ENCODE measurements at regions not wholly inside any gene's neighbourhood (a gene's known extent, or its start where the extent isn't known, plus 50 kb on each side); places are given as distances from the start of the nearest gene placed in this dataset.

DNA sequence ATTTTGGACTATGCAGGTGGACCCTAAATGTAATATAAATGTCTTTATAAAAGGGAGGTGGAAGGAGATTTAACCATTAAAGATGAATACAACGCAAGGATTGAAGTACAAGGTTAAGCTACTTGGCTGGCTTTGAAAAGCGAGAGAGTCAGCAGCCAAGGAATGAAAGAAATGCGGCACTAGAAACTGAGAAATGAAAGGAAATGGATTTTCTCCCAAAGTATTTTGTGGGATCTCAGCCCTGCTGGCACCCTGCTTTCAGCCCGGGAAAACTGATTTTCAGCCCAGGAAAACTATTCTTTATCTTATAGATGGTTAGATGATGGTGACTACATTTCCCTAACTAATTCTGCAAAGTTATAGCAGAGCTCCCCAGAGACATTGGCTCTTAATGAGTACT, 1349.6 kb upstream of the C9orf72 start:
- no peak for TF ChIP-seq CTCF (IDR thresholded peaks at IDR 0.05; ENCODE audit: borderline replicate concordance)
- Histone ChIP-seq H3K27ac (replicated peaks) (no peak overlapping the region), H3K9me3 (replicated peaks) (no peaks in the 10 kb centered on the region), H3K4me3 (no peak overlapping the region), H3K27me3 (ENCODE audit: low read depth) (no peaks in the 10 kb centered on the region), H3K4me1 (no peaks in the 10 kb centered on the region), H3K36me3 (no peaks in the 10 kb centered on the region)
- intact Hi-C loops (cut with micrococcal nuclease): no loop called here
- DNase-seq: no peak

GRCh38 chr9:28923351-28923750, 1350.1 kb upstream of the C9orf72 start:
- H3K9me3 ChIP-seq (replicated peaks): no peaks in the 10 kb centered on the region
- intact Hi-C loops (cut with micrococcal nuclease): no loop called here
- H3K36me3 ChIP-seq: no peaks in the 10 kb centered on the region
- no peak overlapping the region for H3K4me3 ChIP-seq
- no peak overlapping the region for H3K27ac ChIP-seq (replicated peaks)
- no peaks in the 10 kb centered on the region for H3K4me1 ChIP-seq
- no peaks in the 10 kb centered on the region for H3K27me3 ChIP-seq (ENCODE audit: low read depth)
- no peak for TF ChIP-seq CTCF (IDR thresholded peaks at IDR 0.05; ENCODE audit: borderline replicate concordance)
- DNase-seq: no peak

GRCh38 chr9:28925157-28925556, 1351.9 kb upstream of the C9orf72 start:
- Histone ChIP-seq H3K36me3 (no peaks in the 10 kb centered on the region), H3K4me1 (no peaks in the 10 kb centered on the region), H3K9me3 (replicated peaks) (no peaks in the 10 kb centered on the region), H3K27ac (replicated peaks) (no peak overlapping the region), H3K4me3 (no peak overlapping the region), H3K27me3 (ENCODE audit: low read depth) (no peaks in the 10 kb centered on the region)
- intact Hi-C loops (cut with micrococcal nuclease): no loop called here
- DNase-seq: no peak
- no peak for TF ChIP-seq CTCF (IDR thresholded peaks at IDR 0.05; ENCODE audit: borderline replicate concordance)

DNA sequence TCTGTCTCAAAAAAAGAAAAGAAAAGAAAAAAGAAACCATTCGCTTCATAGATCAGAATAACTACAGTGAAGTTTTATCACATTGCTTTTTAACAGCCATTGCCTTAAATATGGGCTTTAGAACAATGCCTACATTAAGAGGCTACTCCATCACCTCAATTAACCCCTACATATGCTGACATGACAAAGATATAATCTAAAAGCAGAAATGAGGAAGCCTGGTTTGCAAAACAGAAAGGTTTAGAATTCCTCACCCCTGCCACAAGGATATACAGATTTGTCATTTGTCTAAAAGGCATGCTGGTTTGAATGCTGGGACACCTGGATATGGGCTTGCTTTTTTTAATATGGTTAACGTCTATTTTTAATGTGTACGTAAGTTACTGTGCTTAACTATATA, 1353.0 kb upstream of the C9orf72 start:
- Histone ChIP-seq H3K36me3 (no peaks in the 10 kb centered on the region), H3K9me3 (replicated peaks) (no peaks in the 10 kb centered on the region), H3K4me1 (no peaks in the 10 kb centered on the region), H3K27me3 (ENCODE audit: low read depth) (no peaks in the 10 kb centered on the region), H3K4me3 (no peak overlapping the region), H3K27ac (replicated peaks) (no peak overlapping the region)
- no peak for DNase-seq
- intact Hi-C loops (cut with micrococcal nuclease): no loop called here
- no peak for TF ChIP-seq CTCF (IDR thresholded peaks at IDR 0.05; ENCODE audit: borderline replicate concordance)

GRCh38 chr9:28927691-28928090, 1354.4 kb upstream of the C9orf72 start:
- Histone ChIP-seq H3K27ac (replicated peaks) (no peak overlapping the region), H3K4me3 (no peak overlapping the region)

More at GRCh38 chr9:28927691-28928090, 1354.4 kb upstream of the C9orf72 start:
- H3K27me3 ChIP-seq (ENCODE audit: low read depth): no peaks in the 10 kb centered on the region
- no peaks in the 10 kb centered on the region for H3K9me3 ChIP-seq (replicated peaks)
- no peak for DNase-seq
- intact Hi-C loops (cut with micrococcal nuclease): no loop called here
- no peak for TF ChIP-seq CTCF (IDR thresholded peaks at IDR 0.05; ENCODE audit: borderline replicate concordance)
- H3K4me1 ChIP-seq: no peaks in the 10 kb centered on the region
- H3K36me3 ChIP-seq: no peaks in the 10 kb centered on the region

Measured in left ventricle myocardium inferior (tissue), 1 donor.